ENCODE measurements at regions not wholly inside any gene's neighbourhood (a gene's known extent, or its start where the extent isn't known, plus 50 kb on each side); places are given as distances from the start of the nearest gene placed in this dataset.

DNA sequence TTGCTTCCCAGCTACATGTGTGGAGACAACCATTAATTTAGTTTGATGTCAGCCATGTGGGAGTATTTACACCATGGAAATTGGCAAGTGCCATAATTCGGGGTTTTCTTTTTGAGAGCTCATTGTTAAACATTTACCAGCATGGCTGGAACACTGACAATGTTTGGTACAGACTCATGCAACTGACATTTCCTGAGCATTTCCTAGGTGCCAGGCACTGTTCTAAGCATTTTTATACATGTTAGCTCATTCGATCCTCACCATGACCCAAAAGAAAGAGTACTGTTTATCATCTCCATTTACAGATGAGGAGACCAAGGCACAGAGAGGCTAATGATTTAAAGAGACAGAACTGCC lies 86.9 kb downstream of the FOXL1 start:
- H3K4me3 ChIP-seq (ENCODE audit: low read length): peak overlapping the region; percentile 50
- H3K9ac ChIP-seq (ENCODE audit: low read depth, low read length): peak overlapping the region; percentile 85
- no peaks in the 10 kb centered on the region for H3K27me3 ChIP-seq (ENCODE audit: control insufficient read depth, insufficient read depth, low read length)
- peak overlapping the region; percentile 76 for H3K4me2 ChIP-seq (ENCODE audit: low read length)
- H3K4me1 ChIP-seq (ENCODE audit: control insufficient read depth, insufficient read depth, low read length): peaks cover 77% of the 10 kb centered on the region
- H3K36me3 ChIP-seq (ENCODE audit: insufficient read depth, low read length): no peaks in the 10 kb centered on the region
- no peaks in the 10 kb centered on the region for H3K9me3 ChIP-seq (replicated peaks; ENCODE audit: low read length)

DNA sequence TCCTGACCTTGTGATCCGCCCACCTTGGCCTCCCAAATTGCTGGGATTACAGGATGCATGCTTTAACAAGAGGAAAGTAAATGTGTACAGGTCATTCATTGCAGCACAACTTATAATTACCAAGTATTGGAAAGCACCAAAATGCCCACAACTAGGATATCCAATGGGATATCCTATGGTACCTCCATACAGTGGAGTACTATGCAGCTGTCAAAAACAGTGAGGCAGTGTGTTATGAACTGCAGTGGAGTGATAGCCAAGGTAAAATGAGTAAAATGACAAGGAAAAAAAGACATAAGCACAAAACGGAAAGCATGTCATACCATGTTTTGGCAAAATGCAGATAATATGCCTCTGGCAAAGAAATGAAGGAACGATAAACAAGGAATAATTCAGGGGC lies 87.6 kb downstream of the FOXL1 start:
- no peaks in the 10 kb centered on the region for H3K9me3 ChIP-seq (replicated peaks; ENCODE audit: low read length)
- H3K9ac ChIP-seq (ENCODE audit: low read depth, low read length): peak overlapping the region; percentile 85
- H3K4me3 ChIP-seq (ENCODE audit: low read length): no peak overlapping the region
- peaks cover 84% of the 10 kb centered on the region for H3K4me1 ChIP-seq (ENCODE audit: control insufficient read depth, insufficient read depth, low read length)
- H3K4me2 ChIP-seq (ENCODE audit: low read length): peak overlapping the region; percentile 76
- no peaks in the 10 kb centered on the region for H3K36me3 ChIP-seq (ENCODE audit: insufficient read depth, low read length)
- no peaks in the 10 kb centered on the region for H3K27me3 ChIP-seq (ENCODE audit: control insufficient read depth, insufficient read depth, low read length)

DNA sequence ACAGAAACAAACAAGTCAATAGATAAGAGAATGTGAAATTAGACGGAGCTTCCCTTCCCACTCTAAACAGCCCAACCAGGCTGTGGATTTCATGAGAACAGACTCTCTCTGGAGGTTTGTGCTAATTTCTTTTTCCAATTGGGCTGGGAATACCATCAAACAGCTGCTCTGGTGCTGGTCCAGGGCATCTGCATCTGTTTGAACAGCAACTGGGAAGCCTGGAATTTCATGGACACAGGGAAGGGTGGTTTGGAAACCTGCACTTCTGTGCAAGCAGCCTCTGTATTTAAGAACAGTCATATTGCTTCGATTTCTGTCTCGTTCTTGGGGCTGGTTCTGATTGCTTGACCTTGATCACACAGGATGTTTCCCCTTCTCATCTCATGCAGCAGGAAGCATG lies 88.7 kb downstream of the FOXL1 start:
- H3K4me1 ChIP-seq (ENCODE audit: control insufficient read depth, insufficient read depth, low read length): peaks cover 83% of the 10 kb centered on the region
- H3K4me3 ChIP-seq (ENCODE audit: low read length): no peak overlapping the region
- no peaks in the 10 kb centered on the region for H3K36me3 ChIP-seq (ENCODE audit: insufficient read depth, low read length)
- H3K4me2 ChIP-seq (ENCODE audit: low read length): no peak overlapping the region
- H3K9ac ChIP-seq (ENCODE audit: low read depth, low read length): peak overlapping the region; percentile 12
- no peaks in the 10 kb centered on the region for H3K27me3 ChIP-seq (ENCODE audit: control insufficient read depth, insufficient read depth, low read length)
- no peaks in the 10 kb centered on the region for H3K9me3 ChIP-seq (replicated peaks; ENCODE audit: low read length)

DNA sequence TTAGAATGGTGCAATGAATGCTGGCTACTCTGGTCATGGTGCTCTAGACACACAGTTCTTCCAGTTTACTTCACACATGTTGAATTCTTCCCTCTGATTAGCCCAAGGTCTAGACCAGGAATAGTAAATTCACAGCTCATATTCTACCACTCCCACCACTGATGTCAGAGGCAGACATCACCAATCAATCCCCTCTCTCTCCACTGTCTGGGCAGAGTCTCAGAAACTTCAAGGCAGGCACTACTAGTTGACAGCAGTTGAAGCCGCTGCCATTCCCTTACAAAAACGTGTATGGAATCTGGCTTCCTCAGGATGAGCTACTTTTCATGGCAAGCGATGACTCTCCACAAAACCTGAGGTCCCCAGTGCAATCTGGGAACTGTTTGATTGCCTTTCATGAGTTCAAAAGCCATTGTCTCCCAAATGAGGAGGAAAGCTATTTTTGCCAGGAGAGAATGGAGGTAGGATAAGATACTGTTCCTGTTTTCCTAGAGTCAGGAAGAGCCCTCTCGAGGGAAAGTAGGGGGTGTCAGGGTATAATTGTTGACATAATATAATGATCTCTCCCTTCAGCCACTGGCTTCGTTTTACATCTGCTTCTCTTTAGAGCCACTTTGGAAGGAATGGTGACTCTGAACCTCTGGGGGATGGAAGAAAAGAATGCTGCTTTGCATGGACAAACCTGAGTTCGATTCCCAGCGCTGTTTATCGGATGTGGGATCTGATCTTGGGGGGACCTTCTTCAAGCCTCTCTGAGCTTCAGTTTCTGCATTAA lies 90.0 kb downstream of the FOXL1 start:
- Histone ChIP-seq H3K4me2 (ENCODE audit: low read length) (no peak overlapping the region), H3K27me3 (ENCODE audit: control insufficient read depth, insufficient read depth, low read length) (no peaks in the 10 kb centered on the region), H3K9ac (ENCODE audit: low read depth, low read length) (no peak overlapping the region), H3K36me3 (ENCODE audit: insufficient read depth, low read length) (no peaks in the 10 kb centered on the region), H3K4me1 (ENCODE audit: control insufficient read depth, insufficient read depth, low read length) (peaks cover 73% of the 10 kb centered on the region), H3K9me3 (replicated peaks; ENCODE audit: low read length) (no peaks in the 10 kb centered on the region), H3K4me3 (ENCODE audit: low read length) (no peak overlapping the region)

DNA sequence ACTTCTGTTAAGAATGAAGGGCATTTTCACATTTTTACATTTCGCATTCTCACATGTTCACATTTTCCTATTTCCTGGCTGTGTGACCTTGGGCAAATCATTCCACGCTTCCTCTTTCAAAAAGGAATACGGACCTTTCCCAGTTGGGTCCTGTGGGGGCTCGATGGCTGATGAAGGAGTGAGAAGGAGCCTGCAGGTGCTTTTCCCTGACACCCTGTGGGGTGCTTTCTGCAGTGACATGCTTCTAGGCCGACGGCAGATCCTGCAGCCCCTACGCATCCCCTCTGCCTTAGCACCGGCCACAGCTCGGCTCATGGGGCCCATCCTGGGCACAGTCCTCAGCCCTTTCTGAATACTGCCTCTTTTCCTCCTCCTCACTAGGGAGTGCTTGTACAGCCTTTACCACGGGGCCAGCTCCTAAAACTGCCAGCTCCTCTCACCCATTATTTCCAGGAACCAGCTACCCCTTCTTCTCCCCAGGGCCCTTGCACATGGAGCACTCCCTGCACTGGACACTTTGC lies 91.0 kb downstream of the FOXL1 start:
- Histone ChIP-seq H3K4me3 (ENCODE audit: low read length) (no peak overlapping the region), H3K27me3 (ENCODE audit: control insufficient read depth, insufficient read depth, low read length) (no peaks in the 10 kb centered on the region), H3K4me1 (ENCODE audit: control insufficient read depth, insufficient read depth, low read length) (peaks cover 63% of the 10 kb centered on the region), H3K36me3 (ENCODE audit: insufficient read depth, low read length) (no peaks in the 10 kb centered on the region), H3K9me3 (replicated peaks; ENCODE audit: low read length) (no peaks in the 10 kb centered on the region), H3K4me2 (ENCODE audit: low read length) (peak overlapping the region; percentile 54), H3K9ac (ENCODE audit: low read depth, low read length) (peak overlapping the region; percentile 67)

DNA sequence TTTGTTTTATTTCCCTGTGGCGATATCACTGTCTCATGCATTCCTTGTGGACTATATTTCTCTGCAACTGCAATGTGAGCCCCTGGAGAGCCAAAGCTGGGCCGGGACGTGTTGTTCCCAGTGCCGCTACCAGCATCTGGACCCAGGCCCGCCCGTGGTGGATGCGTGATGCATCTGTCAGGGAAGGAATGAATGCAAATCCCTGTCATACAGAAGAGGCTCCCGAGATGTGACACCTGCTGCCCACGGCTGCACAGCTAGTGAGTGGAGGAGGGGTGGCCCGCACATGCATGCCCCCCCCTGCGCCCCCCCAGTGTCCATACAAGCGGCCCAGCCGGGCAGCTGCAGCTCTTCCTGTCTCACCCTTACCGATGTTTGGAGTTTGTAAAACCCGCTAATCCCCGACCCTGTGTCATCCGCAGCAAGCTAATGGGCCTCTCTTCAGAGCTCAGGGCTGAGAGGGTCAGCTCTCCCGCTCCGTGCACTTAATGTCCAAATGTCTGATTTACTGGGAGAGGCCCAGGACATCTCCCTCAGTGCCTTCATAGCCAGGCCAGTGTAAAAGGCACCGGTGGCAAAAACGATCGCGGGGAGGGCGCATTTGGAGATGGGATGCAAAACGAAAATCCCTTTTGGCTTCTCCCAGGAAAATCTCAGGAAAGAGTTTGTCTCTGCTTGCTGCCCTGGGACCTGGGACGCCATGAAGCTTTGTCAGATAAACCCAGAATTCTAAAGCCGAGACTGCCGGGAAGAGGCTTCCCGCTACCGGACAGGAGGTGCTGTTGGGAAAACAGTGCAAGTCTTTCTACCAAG lies 91.8 kb downstream of the FOXL1 start:
- peak overlapping the region; percentile 54 for H3K4me2 ChIP-seq (ENCODE audit: low read length)
- H3K36me3 ChIP-seq (ENCODE audit: insufficient read depth, low read length): no peaks in the 10 kb centered on the region
- peaks cover 57% of the 10 kb centered on the region for H3K4me1 ChIP-seq (ENCODE audit: control insufficient read depth, insufficient read depth, low read length)
- H3K9me3 ChIP-seq (replicated peaks; ENCODE audit: low read length): no peaks in the 10 kb centered on the region
- peak overlapping the region; percentile 67 for H3K9ac ChIP-seq (ENCODE audit: low read depth, low read length)
- no peak overlapping the region for H3K4me3 ChIP-seq (ENCODE audit: low read length)
- H3K27me3 ChIP-seq (ENCODE audit: control insufficient read depth, insufficient read depth, low read length): no peaks in the 10 kb centered on the region

DNA sequence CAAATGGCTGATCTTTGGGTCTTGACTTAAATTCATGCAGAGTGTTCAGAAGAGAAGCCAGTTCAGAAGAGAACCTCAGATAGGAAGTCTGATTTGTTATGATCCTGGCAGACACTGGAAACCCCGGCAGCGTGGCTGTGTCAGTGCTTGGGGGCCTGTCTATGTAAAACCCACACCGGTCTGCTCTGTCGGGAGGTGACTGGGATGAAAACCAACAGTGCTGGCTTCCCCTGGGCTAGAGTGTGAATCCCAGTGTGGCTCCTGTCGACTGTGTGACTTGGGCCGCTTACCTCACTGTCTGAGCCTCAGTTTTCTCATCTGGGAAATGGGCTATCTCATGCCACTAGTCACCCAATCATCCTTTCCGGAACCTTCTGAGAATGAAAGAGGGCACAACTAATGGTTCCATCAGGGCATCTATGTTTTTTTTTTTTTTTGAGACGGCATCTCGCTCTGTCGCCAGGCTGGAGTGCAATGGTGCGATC lies 92.4 kb downstream of the FOXL1 start:
- Histone ChIP-seq H3K9me3 (replicated peaks; ENCODE audit: low read length) (no peaks in the 10 kb centered on the region), H3K27me3 (ENCODE audit: control insufficient read depth, insufficient read depth, low read length) (no peaks in the 10 kb centered on the region), H3K36me3 (ENCODE audit: insufficient read depth, low read length) (no peaks in the 10 kb centered on the region), H3K9ac (ENCODE audit: low read depth, low read length) (peak overlapping the region; percentile 67), H3K4me1 (ENCODE audit: control insufficient read depth, insufficient read depth, low read length) (peaks cover 57% of the 10 kb centered on the region), H3K4me2 (ENCODE audit: low read length) (peak overlapping the region; percentile 54), H3K4me3 (ENCODE audit: low read length) (no peak overlapping the region)

DNA sequence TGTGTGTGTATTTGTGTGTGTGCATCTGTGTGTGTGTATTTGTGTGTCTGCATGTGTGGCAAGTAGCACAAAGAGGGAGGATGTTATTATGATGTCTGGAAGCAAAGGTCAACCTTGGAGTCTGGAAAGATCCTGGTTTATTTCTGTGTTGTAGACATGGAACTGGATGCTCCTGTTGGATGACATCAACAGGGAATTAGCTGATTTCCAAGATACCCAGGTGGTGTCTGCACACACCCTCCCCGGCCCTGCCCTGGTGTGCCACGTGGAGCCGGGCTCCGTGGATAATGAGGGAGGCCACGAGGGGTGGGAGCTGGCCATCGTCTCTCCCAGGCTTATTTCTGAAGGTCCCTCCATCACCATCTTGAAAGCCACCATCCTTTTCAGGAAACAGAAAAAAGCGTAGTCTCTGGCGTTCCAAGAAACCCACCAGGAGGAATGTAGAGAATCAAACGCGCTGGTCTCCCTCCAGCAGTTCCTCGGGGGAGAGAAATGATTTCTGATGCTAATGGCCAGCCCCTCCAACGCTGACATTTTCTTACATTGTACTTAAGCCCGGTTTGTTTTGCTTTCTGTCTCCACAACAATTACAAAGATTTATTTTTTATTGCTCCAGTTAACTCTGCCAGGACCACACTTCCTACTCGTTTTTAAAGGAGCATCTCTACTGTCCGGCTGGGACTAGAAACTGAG lies 93.3 kb downstream of the FOXL1 start:
- Histone ChIP-seq H3K27me3 (ENCODE audit: control insufficient read depth, insufficient read depth, low read length) (no peaks in the 10 kb centered on the region), H3K9ac (ENCODE audit: low read depth, low read length) (peak overlapping the region; percentile 54), H3K4me1 (ENCODE audit: control insufficient read depth, insufficient read depth, low read length) (peaks cover 57% of the 10 kb centered on the region), H3K36me3 (ENCODE audit: insufficient read depth, low read length) (no peaks in the 10 kb centered on the region), H3K9me3 (replicated peaks; ENCODE audit: low read length) (no peaks in the 10 kb centered on the region), H3K4me2 (ENCODE audit: low read length) (peak overlapping the region; percentile 42), H3K4me3 (ENCODE audit: low read length) (no peak overlapping the region)

DNA sequence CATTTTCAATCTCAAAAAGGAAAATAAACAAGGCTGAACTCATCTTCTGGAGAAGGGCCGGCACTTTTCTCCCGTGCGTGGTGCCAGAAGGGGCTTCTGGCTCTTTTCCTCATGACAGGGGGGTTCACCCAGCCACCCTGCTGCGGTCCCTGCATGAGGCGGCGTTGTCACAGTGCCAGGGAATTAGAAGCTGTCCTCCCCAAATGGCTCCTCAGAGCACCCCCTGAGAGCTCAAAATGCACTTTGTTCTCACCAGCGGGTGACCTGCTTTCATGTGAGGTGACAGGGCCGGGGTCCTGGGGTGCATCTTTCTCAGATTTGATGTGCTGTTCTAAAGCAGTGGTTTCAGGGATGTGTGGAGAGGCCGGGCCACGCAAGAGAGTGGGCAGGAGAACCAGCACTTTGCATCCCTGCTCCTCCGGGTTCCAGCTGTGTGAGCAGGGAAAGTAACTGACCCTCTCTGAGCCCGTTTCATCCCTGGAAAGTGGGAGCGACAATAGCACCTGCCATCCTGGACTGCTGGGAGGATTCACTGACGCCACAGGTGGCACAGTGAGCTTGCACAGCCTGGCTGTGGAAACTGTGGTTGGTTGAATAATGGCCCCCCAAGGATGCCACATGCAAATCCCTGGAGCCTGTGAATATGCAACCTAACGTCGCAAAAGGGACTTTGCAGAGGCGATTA lies 94.0 kb downstream of the FOXL1 start:
- Histone ChIP-seq H3K4me2 (ENCODE audit: low read length) (peak overlapping the region; percentile 42), H3K4me3 (ENCODE audit: low read length) (no peak overlapping the region), H3K27me3 (ENCODE audit: control insufficient read depth, insufficient read depth, low read length) (no peaks in the 10 kb centered on the region), H3K9me3 (replicated peaks; ENCODE audit: low read length) (no peaks in the 10 kb centered on the region), H3K4me1 (ENCODE audit: control insufficient read depth, insufficient read depth, low read length) (peaks cover 53% of the 10 kb centered on the region), H3K9ac (ENCODE audit: low read depth, low read length) (peak overlapping the region; percentile 54), H3K36me3 (ENCODE audit: insufficient read depth, low read length) (no peaks in the 10 kb centered on the region)

DNA sequence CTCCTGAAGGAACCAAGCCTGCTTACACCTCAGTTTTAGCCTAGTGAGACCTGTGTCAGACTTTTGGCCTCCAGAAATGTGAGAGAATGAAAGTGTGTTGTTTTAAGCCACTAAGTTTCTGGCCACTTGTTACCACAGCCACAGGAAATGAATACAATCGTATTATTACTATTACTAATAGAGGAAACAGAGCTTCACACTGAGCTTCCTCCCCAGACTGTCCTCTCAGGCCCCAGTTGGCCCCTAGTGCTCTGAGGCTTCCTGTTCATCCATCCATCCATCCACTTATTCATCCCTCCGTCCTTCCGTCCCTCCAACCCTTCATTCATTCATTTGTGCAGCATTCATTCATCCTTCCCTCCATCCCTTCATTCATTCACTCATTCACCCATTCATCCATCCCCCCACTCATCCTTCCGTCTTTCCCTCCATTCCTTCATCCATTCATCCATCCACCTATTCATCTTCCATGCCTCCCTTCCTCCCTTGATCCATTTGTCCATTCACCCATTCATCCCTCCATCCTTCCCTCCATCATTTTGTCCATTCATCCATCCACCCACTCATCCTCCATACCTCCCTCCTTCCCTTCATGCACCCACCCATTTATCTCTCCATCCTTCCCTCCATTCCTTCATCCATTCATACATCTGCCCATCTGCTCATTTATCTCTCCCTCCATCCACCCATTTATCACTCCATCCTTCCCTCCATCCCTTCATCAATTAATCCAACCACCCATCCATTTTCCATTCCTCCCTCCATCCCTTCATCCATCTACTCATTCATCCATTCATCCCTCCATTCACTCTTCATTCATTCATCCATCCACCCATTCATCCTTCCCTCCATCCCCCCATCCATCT lies 95.0 kb downstream of the FOXL1 start:
- no peak overlapping the region for H3K9ac ChIP-seq (ENCODE audit: low read depth, low read length)
- peaks cover 49% of the 10 kb centered on the region for H3K4me1 ChIP-seq (ENCODE audit: control insufficient read depth, insufficient read depth, low read length)
- H3K36me3 ChIP-seq (ENCODE audit: insufficient read depth, low read length): no peaks in the 10 kb centered on the region
- H3K27me3 ChIP-seq (ENCODE audit: control insufficient read depth, insufficient read depth, low read length): no peaks in the 10 kb centered on the region
- no peak overlapping the region for H3K4me3 ChIP-seq (ENCODE audit: low read length)
- H3K4me2 ChIP-seq (ENCODE audit: low read length): no peak overlapping the region
- no peaks in the 10 kb centered on the region for H3K9me3 ChIP-seq (replicated peaks; ENCODE audit: low read length)
